ENCODE measurements at regions not wholly inside any gene's neighbourhood (a gene's known extent, or its start where the extent isn't known, plus 50 kb on each side); places are given as distances from the start of the nearest gene placed in this dataset.

DNA sequence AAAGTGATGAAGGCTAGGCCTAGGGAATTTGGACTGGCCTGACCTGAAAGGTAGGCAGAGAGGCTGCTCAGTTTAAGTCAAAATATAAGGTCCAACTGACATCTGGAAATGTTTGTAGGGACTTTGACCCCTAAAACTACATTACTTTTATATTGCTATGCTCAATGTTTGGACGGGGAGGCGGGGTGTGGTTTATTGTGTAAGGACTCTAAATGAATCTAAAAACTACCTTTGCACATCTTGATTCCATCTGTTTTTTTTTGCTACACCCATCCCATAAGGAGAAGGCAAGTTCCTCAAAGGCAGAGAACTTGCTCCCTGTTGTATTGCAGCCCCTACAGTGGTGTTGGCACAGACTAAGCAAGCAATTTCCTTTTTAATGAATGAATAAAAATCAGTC, 227.1 kb downstream of the HACE1 start:
- no peaks in the 10 kb centered on the region for H3K4me1 ChIP-seq (ENCODE audit: insufficient read depth, insufficient read length)
- no peaks in the 10 kb centered on the region for H3K9me3 ChIP-seq (ENCODE audit: insufficient read depth, low read length)
- no peaks in the 10 kb centered on the region for H3K36me3 ChIP-seq (ENCODE audit: insufficient read depth, insufficient read length, low read length)
- no peaks in the 10 kb centered on the region for H3K27me3 ChIP-seq (ENCODE audit: insufficient read depth, insufficient read length)
- H3K4me3 ChIP-seq (ENCODE audit: insufficient read length, low read depth), result no peak overlapping the region
- H3K9ac ChIP-seq (ENCODE audit: insufficient read length, low read depth), result no peak overlapping the region
- DNase-seq (ENCODE audit: low read depth, low spot score), result no peak
- TF ChIP-seq YY1 (IDR thresholded peaks at IDR 0.05; ENCODE audit: insufficient read depth, insufficient read length), result no peak
- TF ChIP-seq SUZ12 (IDR thresholded peaks at IDR 0.05; ENCODE audit: extremely low read depth, insufficient read depth, insufficient read length), result no peak
- no peak for TF ChIP-seq ZNF274 (IDR thresholded peaks at IDR 0.05; ENCODE audit: low read depth, low read length)

DNA sequence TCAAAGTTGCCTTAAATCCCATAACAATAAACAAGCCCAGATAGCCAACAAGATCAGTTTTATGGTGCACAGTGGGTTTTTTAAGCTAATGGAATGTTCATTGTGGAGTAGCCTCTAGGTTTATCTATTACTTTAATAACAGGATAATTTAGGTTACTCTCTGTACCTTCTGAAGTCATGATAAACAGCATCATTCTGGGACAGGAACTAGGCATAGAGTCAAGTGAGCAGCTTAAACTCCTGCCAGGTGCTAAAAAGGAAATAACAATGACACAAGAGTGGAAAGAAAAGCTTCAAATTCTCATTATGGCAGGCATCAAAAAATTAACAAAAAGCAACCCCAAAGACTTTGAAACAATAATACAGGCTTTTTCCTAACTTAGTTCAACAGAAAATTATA, 228.8 kb downstream of the HACE1 start:
- Histone ChIP-seq H3K27me3 (ENCODE audit: insufficient read depth, insufficient read length) (no peaks in the 10 kb centered on the region), H3K36me3 (ENCODE audit: insufficient read depth, insufficient read length, low read length) (no peaks in the 10 kb centered on the region), H3K9me3 (ENCODE audit: insufficient read depth, low read length) (no peaks in the 10 kb centered on the region), H3K4me3 (ENCODE audit: insufficient read length, low read depth) (no peak overlapping the region), H3K9ac (ENCODE audit: insufficient read length, low read depth) (no peak overlapping the region), H3K4me1 (ENCODE audit: insufficient read depth, insufficient read length) (no peaks in the 10 kb centered on the region)
- no peak for TF ChIP-seq SUZ12 (IDR thresholded peaks at IDR 0.05; ENCODE audit: extremely low read depth, insufficient read depth, insufficient read length)
- no peak for TF ChIP-seq ZNF274 (IDR thresholded peaks at IDR 0.05; ENCODE audit: low read depth, low read length)
- TF ChIP-seq YY1 (IDR thresholded peaks at IDR 0.05; ENCODE audit: insufficient read depth, insufficient read length), result no peak
- no peak for DNase-seq (ENCODE audit: low read depth, low spot score)

DNA sequence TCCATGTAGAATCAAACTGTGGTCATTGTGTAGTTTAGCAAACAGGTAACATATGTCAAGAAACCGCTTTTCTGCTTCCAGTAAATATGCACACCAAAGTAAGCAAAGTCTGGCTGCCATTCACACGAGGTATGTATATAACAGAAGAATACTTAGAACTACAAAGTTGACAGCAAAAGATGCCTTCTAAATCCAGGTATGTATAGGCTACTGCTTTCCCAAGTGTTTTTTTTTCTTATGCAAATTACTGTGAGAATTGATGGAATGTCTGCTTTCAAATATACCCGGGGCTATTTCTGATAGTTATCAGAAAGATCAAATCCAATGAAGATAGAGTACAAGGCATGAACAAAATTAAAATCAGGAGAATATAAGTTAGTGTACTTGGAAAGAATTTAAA, 229.2 kb downstream of the HACE1 start:
- Histone ChIP-seq H3K36me3 (ENCODE audit: insufficient read depth, insufficient read length, low read length) (no peaks in the 10 kb centered on the region), H3K27me3 (ENCODE audit: insufficient read depth, insufficient read length) (no peaks in the 10 kb centered on the region), H3K9ac (ENCODE audit: insufficient read length, low read depth) (no peak overlapping the region), H3K4me1 (ENCODE audit: insufficient read depth, insufficient read length) (no peaks in the 10 kb centered on the region), H3K9me3 (ENCODE audit: insufficient read depth, low read length) (no peaks in the 10 kb centered on the region), H3K4me3 (ENCODE audit: insufficient read length, low read depth) (no peak overlapping the region)
- TF ChIP-seq SUZ12 (IDR thresholded peaks at IDR 0.05; ENCODE audit: extremely low read depth, insufficient read depth, insufficient read length) (no peak), ZNF274 (IDR thresholded peaks at IDR 0.05; ENCODE audit: low read depth, low read length) (no peak), YY1 (IDR thresholded peaks at IDR 0.05; ENCODE audit: insufficient read depth, insufficient read length) (no peak)
- DNase-seq (ENCODE audit: low read depth, low spot score), result no peak

DNA sequence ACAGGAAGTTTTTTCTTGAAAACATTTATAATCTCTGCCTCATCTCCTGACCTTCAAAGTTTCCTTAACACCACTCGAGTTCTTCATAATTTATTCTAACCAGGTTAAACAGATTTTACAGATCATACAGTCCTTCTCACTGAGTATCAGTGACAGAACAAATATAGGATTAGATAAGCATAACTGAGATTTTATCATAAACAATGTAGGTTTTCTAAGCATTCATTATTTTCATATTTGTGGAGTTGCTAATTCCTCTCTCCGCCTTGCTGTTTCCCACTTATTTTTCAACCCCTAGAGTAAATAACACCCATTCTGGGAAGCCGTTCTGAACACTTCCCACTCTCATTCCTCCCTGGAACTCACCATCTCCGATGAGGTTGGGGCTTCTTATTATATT, 229.9 kb downstream of the HACE1 start:
- H3K9me3 ChIP-seq (ENCODE audit: insufficient read depth, low read length), result no peaks in the 10 kb centered on the region
- no peaks in the 10 kb centered on the region for H3K27me3 ChIP-seq (ENCODE audit: insufficient read depth, insufficient read length)
- no peak overlapping the region for H3K9ac ChIP-seq (ENCODE audit: insufficient read length, low read depth)
- no peak overlapping the region for H3K4me3 ChIP-seq (ENCODE audit: insufficient read length, low read depth)
- H3K36me3 ChIP-seq (ENCODE audit: insufficient read depth, insufficient read length, low read length), result no peaks in the 10 kb centered on the region
- no peaks in the 10 kb centered on the region for H3K4me1 ChIP-seq (ENCODE audit: insufficient read depth, insufficient read length)
- DNase-seq (ENCODE audit: low read depth, low spot score), result no peak
- TF ChIP-seq SUZ12 (IDR thresholded peaks at IDR 0.05; ENCODE audit: extremely low read depth, insufficient read depth, insufficient read length), result no peak
- TF ChIP-seq ZNF274 (IDR thresholded peaks at IDR 0.05; ENCODE audit: low read depth, low read length), result no peak
- TF ChIP-seq YY1 (IDR thresholded peaks at IDR 0.05; ENCODE audit: insufficient read depth, insufficient read length), result no peak

- Histone ChIP-seq H3K36me3 (ENCODE audit: insufficient read depth, insufficient read length, low read length) (no peaks in the 10 kb centered on the region), H3K27me3 (ENCODE audit: insufficient read depth, insufficient read length) (no peaks in the 10 kb centered on the region), H3K9ac (ENCODE audit: insufficient read length, low read depth) (no peak overlapping the region), H3K9me3 (ENCODE audit: insufficient read depth, low read length) (no peaks in the 10 kb centered on the region), H3K4me3 (ENCODE audit: insufficient read length, low read depth) (no peak overlapping the region), H3K4me1 (ENCODE audit: insufficient read depth, insufficient read length) (no peaks in the 10 kb centered on the region)
- no peak for DNase-seq (ENCODE audit: low read depth, low spot score)
- no peak for TF ChIP-seq SUZ12 (IDR thresholded peaks at IDR 0.05; ENCODE audit: extremely low read depth, insufficient read depth, insufficient read length)
- TF ChIP-seq YY1 (IDR thresholded peaks at IDR 0.05; ENCODE audit: insufficient read depth, insufficient read length), result no peak
- no peak for TF ChIP-seq ZNF274 (IDR thresholded peaks at IDR 0.05; ENCODE audit: low read depth, low read length)
These were observed 234.2 kb downstream of the HACE1 start for GRCh38 chr6:104625536-104625935.

DNA sequence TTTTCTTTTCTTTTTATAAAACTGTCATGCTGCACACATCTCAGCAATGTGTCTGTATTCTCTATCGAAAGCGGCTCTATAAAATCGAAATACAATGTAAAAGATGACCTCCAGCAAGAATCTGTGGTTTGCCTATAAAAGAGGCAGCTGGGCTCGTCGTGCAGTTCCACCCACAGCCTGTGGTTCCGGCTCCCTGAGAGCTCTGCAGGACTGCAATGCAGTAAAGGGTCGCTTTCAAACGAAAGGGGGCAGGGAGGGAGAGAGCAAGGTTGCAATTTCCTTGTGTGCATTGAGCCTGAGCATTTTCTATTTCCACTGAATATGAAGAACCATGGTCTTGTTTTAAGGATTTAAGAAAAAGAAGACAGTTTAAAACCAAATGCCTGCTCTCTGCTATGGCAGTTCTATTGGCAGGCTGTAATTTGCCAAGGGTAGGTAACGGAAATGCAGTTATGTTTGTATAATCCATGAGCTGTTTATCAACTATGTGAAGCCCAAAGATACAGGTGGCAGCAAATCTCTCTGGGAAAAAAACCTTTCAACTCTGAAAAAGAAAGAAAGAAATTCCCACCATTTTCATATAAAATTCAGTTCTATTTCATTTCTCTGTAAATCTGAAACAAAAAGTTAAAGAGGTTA, 236.5 kb downstream of the HACE1 start:
- DNase-seq (ENCODE audit: low read depth, low spot score), result no peak
- H3K9ac ChIP-seq (ENCODE audit: insufficient read length, low read depth), result no peak overlapping the region
- TF ChIP-seq YY1 (IDR thresholded peaks at IDR 0.05; ENCODE audit: insufficient read depth, insufficient read length) (no peak), ZNF274 (IDR thresholded peaks at IDR 0.05; ENCODE audit: low read depth, low read length) (no peak), SUZ12 (IDR thresholded peaks at IDR 0.05; ENCODE audit: extremely low read depth, insufficient read depth, insufficient read length) (no peak)
- no peaks in the 10 kb centered on the region for H3K27me3 ChIP-seq (ENCODE audit: insufficient read depth, insufficient read length)
- H3K4me3 ChIP-seq (ENCODE audit: insufficient read length, low read depth), result no peak overlapping the region
- no peaks in the 10 kb centered on the region for H3K4me1 ChIP-seq (ENCODE audit: insufficient read depth, insufficient read length)
- H3K9me3 ChIP-seq (ENCODE audit: insufficient read depth, low read length), result no peaks in the 10 kb centered on the region
- H3K36me3 ChIP-seq (ENCODE audit: insufficient read depth, insufficient read length, low read length), result no peaks in the 10 kb centered on the region

GRCh38 chr6:104621396-104621795, 238.3 kb downstream of the HACE1 start:
- Histone ChIP-seq H3K9ac (ENCODE audit: insufficient read length, low read depth) (no peak overlapping the region), H3K9me3 (ENCODE audit: insufficient read depth, low read length) (no peaks in the 10 kb centered on the region), H3K36me3 (ENCODE audit: insufficient read depth, insufficient read length, low read length) (no peaks in the 10 kb centered on the region), H3K4me3 (ENCODE audit: insufficient read length, low read depth) (no peak overlapping the region), H3K4me1 (ENCODE audit: insufficient read depth, insufficient read length) (no peaks in the 10 kb centered on the region), H3K27me3 (ENCODE audit: insufficient read depth, insufficient read length) (no peaks in the 10 kb centered on the region)
- DNase-seq (ENCODE audit: low read depth, low spot score), result no peak
- no peak for TF ChIP-seq SUZ12 (IDR thresholded peaks at IDR 0.05; ENCODE audit: extremely low read depth, insufficient read depth, insufficient read length)
- TF ChIP-seq YY1 (IDR thresholded peaks at IDR 0.05; ENCODE audit: insufficient read depth, insufficient read length), result no peak
- TF ChIP-seq ZNF274 (IDR thresholded peaks at IDR 0.05; ENCODE audit: low read depth, low read length), result no peak
